ENCODE measurements at regions not wholly inside any gene's neighbourhood (a gene's known extent, or its start where the extent isn't known, plus 50 kb on each side); places are given as distances from the start of the nearest gene placed in this dataset.

DNA sequence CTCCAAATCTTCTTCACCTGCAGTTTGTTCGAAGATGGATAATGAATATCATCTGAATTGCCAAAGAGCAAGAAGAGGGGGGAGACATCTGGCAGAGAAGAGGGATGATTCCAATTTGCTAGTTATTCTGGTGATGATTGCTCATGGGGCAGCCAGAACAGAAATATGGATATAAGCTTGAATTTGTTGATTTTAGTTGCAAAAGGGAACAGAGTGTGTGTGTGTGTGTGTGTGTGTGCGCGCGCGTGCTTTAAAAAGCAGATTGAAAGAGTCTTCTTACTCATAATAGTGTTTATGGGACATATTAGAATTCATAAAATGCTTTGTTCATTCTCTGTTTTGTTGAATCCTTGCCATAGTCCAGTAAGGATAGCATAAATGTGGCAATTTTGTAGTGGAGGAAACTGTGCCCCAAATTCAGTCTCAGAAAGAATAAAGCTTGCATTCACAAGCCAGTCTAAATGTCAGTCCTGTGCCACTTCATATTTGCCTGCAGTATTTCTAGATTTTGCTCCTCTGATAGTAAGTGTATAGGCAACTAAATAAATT, 436.3 kb upstream of the KLF4 start:
- CTCF ChIA-PET = no interaction called here
- no peak for DNase-seq (ENCODE audit: unreplicated experiment)

GRCh38 chr9:107922260-107922659, 432.7 kb upstream of the KLF4 start:
- no TSS peak for BruUV-seq (replicated peaks)
- H3K27me3 Mint-ChIP-seq (ENCODE audit: insufficient read depth, unreplicated experiment) = no peaks in the 10 kb centered on the region
- no peak overlapping the region for H3K27ac Mint-ChIP-seq (ENCODE audit: low read depth, unreplicated experiment)
- H3K9me3 Mint-ChIP-seq (ENCODE audit: unreplicated experiment) = no peaks in the 10 kb centered on the region
- H3K4me3 Mint-ChIP-seq (ENCODE audit: unreplicated experiment) = no peak overlapping the region
- no peak for DNase-seq (ENCODE audit: unreplicated experiment)
- ChIA-PET CTCF (interaction anchor here (0.6 kb wide), 1 partner anchor 749 kb away, joined by 3 read pairs; no protein-coding TSS in a partner anchor), POLR2A (interaction anchor here (1.3 kb wide), 1 partner anchor 12 kb away, joined by 4 read pairs; no protein-coding TSS in a partner anchor)
- no peaks in the 10 kb centered on the region for H3K4me1 Mint-ChIP-seq (ENCODE audit: insufficient read depth, unreplicated experiment)
- TF ChIP-seq CTCF (IDR thresholded peaks at IDR 0.05; ENCODE audit: unreplicated experiment) = no peak
- H3K36me3 Mint-ChIP-seq (ENCODE audit: insufficient read depth, unreplicated experiment) = no peaks in the 10 kb centered on the region
- intact Hi-C loops (cut with micrococcal nuclease) = no loop called here

More for the DNA sequence above, 436.3 kb upstream of the KLF4 start:
- no TSS peak for BruUV-seq (replicated peaks)
- no peak for TF ChIP-seq CTCF (IDR thresholded peaks at IDR 0.05; ENCODE audit: unreplicated experiment)
- H3K4me3 Mint-ChIP-seq (ENCODE audit: unreplicated experiment) = no peak overlapping the region
- no peak overlapping the region for H3K27ac Mint-ChIP-seq (ENCODE audit: low read depth, unreplicated experiment)
- peaks cover 5% of the 10 kb centered on the region for H3K4me1 Mint-ChIP-seq (ENCODE audit: insufficient read depth, unreplicated experiment)
- POLR2A ChIA-PET = no interaction called here
- intact Hi-C loops (cut with micrococcal nuclease) = no loop called here
- no peaks in the 10 kb centered on the region for H3K36me3 Mint-ChIP-seq (ENCODE audit: insufficient read depth, unreplicated experiment)
- no peaks in the 10 kb centered on the region for H3K27me3 Mint-ChIP-seq (ENCODE audit: insufficient read depth, unreplicated experiment)
- no peaks in the 10 kb centered on the region for H3K9me3 Mint-ChIP-seq (ENCODE audit: unreplicated experiment)

- Mint-ChIP-seq H3K4me1 (ENCODE audit: insufficient read depth, unreplicated experiment) (no peaks in the 10 kb centered on the region), H3K4me3 (ENCODE audit: unreplicated experiment) (no peak overlapping the region), H3K27me3 (ENCODE audit: insufficient read depth, unreplicated experiment) (no peaks in the 10 kb centered on the region), H3K9me3 (ENCODE audit: unreplicated experiment) (no peaks in the 10 kb centered on the region), H3K27ac (ENCODE audit: low read depth, unreplicated experiment) (no peak overlapping the region), H3K36me3 (ENCODE audit: insufficient read depth, unreplicated experiment) (no peaks in the 10 kb centered on the region)
- no peak for DNase-seq (ENCODE audit: unreplicated experiment)
- POLR2A ChIA-PET = no interaction called here
- no TSS peak for BruUV-seq (replicated peaks)
- intact Hi-C loops (cut with micrococcal nuclease) = no loop called here
- CTCF ChIA-PET = no interaction called here
- no peak for TF ChIP-seq CTCF (IDR thresholded peaks at IDR 0.05; ENCODE audit: unreplicated experiment)
Measured at GRCh38 chr9:107919263-107919662, 429.7 kb upstream of the KLF4 start.

DNA sequence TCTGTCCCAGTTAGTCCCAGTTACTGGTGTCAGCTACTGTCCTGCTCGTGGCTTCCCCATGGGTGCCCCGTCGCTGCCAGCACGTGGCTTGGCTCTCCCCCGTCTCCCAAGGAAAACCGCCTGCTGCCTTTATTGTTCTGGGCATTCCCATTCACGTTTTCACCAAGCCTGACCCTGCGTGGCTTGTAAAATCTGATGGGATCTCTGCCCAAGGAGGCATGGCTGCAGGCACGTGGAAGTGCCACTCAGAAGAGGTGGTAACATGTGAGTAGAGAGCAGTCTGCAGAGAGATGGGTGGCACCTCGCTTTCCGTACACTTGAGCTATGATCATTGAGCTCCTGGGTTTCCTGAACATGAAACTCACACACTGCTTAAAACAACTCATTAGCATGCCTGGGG, 429.2 kb upstream of the KLF4 start:
- no peaks in the 10 kb centered on the region for H3K36me3 Mint-ChIP-seq (ENCODE audit: insufficient read depth, unreplicated experiment)
- H3K27ac Mint-ChIP-seq (ENCODE audit: low read depth, unreplicated experiment) = no peak overlapping the region
- no peaks in the 10 kb centered on the region for H3K9me3 Mint-ChIP-seq (ENCODE audit: unreplicated experiment)
- no peaks in the 10 kb centered on the region for H3K27me3 Mint-ChIP-seq (ENCODE audit: insufficient read depth, unreplicated experiment)
- H3K4me3 Mint-ChIP-seq (ENCODE audit: unreplicated experiment) = no peak overlapping the region
- BruUV-seq (replicated peaks) = no TSS peak
- ChIA-PET POLR2A (interaction anchor here (1.2 kb wide), 1 partner anchor 24 kb away, joined by 4 read pairs; no protein-coding TSS in a partner anchor), CTCF (no interaction called here)
- no peak for TF ChIP-seq CTCF (IDR thresholded peaks at IDR 0.05; ENCODE audit: unreplicated experiment)
- no peak for DNase-seq (ENCODE audit: unreplicated experiment)
- intact Hi-C loops (cut with micrococcal nuclease) = no loop called here
- no peaks in the 10 kb centered on the region for H3K4me1 Mint-ChIP-seq (ENCODE audit: insufficient read depth, unreplicated experiment)
